WI38 (cell line): ENCODE measurements at regions not wholly inside any gene's neighbourhood (a gene's known extent, or its start where the extent isn't known, plus 50 kb on each side); places are given as distances from the start of the nearest gene placed in this dataset.

ENCODE experiments used
- H3K4me3 ChIP-seq: 2 replicates; pipeline ENCODE4 v1.5.1; 2011; ENCODE audit warnings: low read depth, mild to moderate bottlenecking, control low read depth, low read length
- CTCF ChIP-seq: IDR thresholded peaks from 2 replicates; pipeline ENCODE4 v1.5.1; 2012; ENCODE audit warnings: low read depth, mild to moderate bottlenecking, control low read depth, low read length

- no peak for TF ChIP-seq CTCF
Measured at GRCh38 chr10:35885076-35885475, 243.0 kb upstream of the FZD8 start.

GRCh38 chr10:35884657-35885071 lies 242.6 kb upstream of the FZD8 start:
- no peak for TF ChIP-seq CTCF
- H3K4me3 ChIP-seq = no peak overlapping the region

More at GRCh38 chr10:35885076-35885475, 243.0 kb upstream of the FZD8 start:
- no peak overlapping the region for H3K4me3 ChIP-seq

DNA sequence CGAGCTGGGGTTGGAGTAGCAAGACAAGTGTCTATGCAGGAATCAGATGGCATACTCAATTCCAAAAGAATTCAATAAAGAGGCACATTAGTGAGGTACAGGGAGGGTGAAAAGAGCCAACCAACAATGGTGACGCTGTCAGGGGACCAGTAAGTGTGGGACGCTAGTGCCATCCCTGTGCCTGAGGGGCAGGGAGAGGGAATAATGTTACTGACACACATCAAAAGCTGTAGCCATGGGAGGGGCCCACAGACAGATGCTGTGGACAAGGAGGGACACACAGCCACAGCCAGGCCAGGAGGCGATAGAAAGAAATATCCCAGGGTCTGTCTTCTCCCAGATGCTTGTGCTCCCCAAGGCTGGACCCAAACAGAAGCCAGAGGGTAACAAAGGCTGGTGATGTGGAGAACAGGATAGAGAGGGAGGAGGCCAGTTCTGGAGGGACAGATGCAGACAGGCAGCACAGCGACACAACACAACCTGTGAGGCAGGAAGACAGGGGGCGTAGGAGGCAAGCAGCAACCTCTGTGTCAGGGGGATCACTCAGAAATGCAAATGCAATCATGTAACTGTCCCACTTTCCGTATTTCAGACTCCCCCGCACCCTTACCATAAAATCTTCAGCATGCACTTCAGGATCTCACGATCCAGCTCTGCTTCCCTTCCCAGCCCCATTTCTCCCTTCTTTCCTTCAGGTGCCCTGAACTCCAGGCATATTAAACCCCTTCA lies 240.5 kb upstream of the FZD8 start:
- TF ChIP-seq CTCF = no peak
- no peak overlapping the region for H3K4me3 ChIP-seq

- H3K4me3 ChIP-seq = no peak overlapping the region
- TF ChIP-seq CTCF = no peak
Measured at GRCh38 chr10:35881320-35881719, 239.2 kb upstream of the FZD8 start.

DNA sequence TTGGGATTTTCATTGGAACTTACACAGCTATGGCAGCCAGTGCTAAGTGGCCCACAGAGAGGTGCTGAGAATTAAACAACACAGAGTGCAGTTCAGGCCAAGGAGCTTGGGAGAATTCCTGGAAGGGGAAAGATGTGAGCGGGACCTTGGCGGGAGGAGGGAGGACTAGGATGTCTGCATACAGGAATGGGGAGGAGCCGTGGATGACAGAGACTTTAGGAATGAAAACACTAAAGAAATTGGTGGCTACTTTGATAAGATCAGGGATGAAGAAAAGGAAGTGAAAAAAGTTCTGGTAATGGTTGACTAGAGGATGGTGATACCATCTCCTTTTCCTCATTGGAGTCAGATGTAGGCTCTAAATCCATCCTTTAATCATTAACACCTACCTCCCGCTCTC lies 234.2 kb upstream of the FZD8 start:
- no peak for TF ChIP-seq CTCF
- no peak overlapping the region for H3K4me3 ChIP-seq

DNA sequence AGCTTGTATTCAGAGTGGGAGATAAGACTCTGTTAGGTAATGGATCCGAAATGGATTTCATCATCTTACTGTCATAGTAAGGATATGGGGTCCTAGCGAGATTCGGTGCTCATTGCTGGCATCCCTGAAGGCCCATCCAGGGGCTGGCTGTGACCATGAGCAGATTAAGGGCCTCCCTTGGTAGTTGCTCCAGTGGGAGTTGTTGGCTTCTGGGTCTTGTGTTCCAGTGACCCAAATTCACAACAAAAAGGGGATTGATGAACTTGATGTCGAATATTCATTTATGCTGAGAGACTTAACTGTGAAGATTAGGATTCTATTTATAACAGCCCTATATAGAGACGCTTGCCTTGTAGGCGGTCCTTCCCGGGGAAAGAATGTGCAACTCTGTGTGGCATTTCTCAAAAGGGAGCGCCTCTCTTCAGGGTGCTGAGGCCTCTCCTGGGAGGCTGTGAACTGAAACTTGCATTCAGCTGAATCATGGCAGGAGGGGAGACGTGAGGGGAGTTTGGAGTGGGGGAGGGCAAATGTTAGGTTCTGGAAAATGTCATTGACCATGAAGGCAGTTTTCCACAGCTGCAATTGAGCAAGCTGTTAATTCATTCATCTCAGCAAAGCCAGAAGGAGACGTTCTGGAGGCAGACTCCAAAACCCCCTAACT lies 233.1 kb upstream of the FZD8 start:
- TF ChIP-seq CTCF = no peak
- no peak overlapping the region for H3K4me3 ChIP-seq

- no peak for TF ChIP-seq CTCF
- no peak overlapping the region for H3K4me3 ChIP-seq
Measured at GRCh38 chr10:35874311-35875015, 232.4 kb upstream of the FZD8 start.
